ENCODE measurements at regions not wholly inside any gene's neighbourhood (a gene's known extent, or its start where the extent isn't known, plus 50 kb on each side); places are given as distances from the start of the nearest gene placed in this dataset.
"Not testable (repeated sequence)": the region's sequence is repeated elsewhere in the genome, so short reads cannot be mapped to it uniquely, and the experiment has no call there.

- DNase-seq (ENCODE audit: low read depth), result no peak
These were observed 528.5 kb upstream of the CDH5 start for GRCh38 chr16:65838001-65838400.

DNA sequence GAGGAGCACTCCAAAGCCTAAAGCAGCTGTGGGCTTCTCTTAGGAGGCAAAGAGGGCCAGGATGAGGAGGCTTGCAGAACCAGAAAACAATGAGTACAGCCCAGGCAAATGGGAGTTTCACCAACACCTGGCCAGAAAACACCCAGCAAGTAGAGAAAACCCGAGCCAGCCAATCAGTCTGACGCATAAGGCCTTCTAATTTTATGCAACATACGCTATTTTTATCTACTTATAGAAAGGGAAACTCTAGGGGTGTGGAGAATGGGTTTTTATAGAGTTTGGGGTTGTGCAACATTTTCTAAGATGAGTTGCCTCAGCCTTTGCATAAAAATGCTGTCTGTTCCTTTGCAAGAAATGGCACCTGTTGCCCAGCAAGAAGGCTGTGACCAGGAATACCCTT lies 529.0 kb upstream of the CDH5 start:
- no peak for DNase-seq (ENCODE audit: low read depth)

DNA sequence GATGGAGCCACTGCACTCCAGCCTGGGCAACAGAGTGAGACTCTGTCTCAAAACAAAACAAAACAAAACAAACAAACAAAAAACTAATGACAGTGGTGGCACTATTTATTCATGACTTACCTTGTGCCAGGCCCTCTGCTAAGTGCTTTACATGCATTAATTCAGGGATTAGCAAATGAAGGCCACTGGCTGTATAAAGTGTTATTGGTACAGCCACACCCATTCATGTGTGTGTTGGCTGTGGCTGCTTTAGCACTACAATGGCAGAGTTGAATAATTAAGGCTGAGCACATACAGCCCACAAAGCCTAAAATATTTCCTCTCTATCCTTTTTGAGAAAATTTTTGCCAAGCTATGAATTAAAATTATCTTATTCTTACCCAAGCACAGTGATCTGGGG lies 531.8 kb upstream of the CDH5 start:
- no peak for DNase-seq (ENCODE audit: low read depth)

DNA sequence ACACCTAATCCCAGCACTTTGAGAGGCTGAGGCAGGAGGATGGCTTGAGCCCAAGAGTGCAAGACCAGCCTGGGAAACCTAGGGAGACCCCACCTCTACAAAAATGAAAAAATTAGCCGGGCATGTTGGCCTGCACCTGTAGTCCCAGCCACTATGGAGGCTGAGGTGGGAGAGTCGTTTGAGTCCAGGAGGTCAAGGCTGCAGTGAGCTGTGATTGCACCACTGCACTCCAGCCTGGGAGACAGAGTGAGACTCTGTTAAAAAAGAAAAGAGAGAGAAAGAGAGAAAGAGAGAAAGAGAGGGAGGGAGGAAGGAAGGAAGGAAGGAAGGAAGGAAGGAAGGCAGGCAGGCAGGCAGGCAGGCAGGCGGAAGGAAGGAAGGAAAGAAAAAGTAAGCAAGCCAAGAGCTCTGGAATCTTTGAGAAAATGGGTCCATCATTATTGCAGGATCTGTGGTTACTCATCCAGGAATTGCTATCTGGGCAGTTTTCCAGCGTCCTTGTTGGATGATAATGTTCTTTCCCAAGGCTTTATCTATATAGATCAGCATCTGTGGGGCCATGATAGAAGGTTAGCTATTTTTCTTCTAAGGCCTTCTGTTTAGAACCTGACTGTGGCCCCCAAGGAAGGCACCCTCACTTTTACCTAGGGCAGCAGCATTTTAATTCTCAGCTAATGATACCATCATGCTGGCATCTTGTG lies 533.2 kb upstream of the CDH5 start:
- DNase-seq (ENCODE audit: low read depth), result peak; percentile 78

GRCh38 chr16:65832679-65833078 lies 533.8 kb upstream of the CDH5 start:
- DNase-seq (ENCODE audit: low read depth), result no peak

DNA sequence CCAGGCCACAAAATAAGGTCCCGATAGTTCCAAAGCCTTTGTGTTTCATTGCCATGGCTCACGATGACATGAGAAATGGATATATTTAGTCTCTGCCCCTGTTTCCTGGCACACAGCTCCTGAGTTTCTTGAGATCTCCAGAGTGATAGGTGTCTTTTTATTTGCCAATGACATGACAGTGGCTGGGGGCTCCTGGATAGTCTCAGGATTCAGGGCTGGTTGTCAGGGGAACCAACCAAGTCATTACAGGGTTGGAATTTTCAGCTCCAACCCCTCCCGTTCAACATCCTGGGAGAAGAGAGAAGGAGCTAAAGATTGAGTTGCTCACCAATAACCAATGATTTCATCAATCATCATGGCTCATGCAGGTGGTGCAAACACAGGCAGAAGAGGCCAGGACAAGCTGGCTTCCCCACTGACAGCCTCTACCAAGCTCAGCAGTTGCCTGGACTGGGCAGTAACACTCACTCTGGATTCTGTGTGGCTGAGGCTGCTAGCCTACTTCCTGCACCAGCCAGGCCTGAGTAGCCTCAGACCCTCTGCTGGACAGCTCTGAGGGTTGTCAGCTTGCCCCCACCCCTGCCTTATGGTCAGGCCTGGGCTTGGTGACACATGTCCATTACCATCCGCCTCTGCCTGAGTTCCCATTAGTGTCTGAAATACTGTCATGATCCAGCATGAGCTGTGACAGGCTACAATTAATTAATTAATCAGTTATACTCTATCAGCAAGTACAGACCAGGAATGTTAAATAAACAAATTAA lies 534.4 kb upstream of the CDH5 start:
- no peak for DNase-seq (ENCODE audit: low read depth)

DNA sequence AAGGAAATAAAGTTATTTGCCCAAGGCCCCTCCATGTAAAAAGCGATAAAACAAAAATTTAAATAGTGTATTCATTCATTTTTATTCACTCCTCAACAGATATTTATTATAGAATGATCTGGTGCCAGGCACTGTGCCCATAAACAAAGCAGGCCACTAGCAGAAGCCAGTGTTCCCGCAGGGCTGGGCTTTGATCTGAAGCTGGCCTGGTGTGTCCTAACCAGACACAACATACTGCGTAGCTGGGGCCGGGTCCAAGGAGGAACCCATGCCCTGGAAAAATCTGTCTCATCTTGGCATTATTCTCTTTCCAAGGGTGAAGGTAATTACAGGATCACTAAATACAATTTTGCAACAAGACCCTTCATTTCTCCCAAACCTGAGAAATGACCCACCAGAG lies 537.4 kb upstream of the CDH5 start:
- no peak for DNase-seq (ENCODE audit: low read depth)

- no peak for DNase-seq (ENCODE audit: low read depth)
These were observed 538.2 kb upstream of the CDH5 start for GRCh38 chr16:65828296-65828695.

DNA sequence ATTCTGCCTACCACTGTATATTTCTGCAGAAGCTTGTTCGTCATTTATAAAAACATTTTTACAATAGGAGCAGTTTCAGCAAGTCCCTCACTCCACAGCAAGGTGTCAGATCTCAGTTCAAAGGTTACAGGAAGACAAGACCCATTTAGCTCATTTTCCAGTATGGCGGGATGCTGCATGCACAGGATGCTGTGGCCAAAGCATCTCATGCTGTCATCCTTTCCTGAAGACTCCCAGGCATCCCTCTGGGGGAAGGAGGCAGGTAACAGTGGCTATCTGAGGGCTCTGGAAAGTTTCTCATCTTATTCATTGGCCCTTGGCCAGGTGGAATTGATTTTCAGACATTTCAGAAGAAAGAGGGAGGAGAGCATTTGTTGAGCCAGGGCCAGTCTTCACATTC lies 539.3 kb upstream of the CDH5 start:
- no peak for DNase-seq (ENCODE audit: low read depth)

GRCh38 chr16:65825191-65825856 lies 541.2 kb upstream of the CDH5 start:
- DNase-seq (ENCODE audit: low read depth), result no peak

DNA sequence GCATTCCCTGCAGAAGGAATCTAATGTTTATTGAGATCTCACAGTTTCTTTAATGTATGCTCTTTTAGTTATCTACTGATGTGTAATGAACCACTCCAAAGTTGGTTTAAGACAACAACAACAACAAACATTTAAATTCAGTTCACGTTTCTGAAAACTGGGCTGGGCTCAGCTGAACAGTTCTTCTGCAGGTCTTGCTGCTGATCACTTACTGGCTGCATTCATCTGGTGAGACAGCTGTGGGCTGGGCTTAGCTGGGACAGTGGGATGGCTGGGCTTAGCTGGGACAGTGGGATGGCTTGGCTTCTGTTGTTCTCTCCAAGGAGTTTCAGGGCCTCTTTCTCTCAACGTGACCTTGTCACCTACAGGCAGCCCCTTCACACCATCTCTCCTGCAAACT lies 544.3 kb upstream of the CDH5 start:
- no peak for DNase-seq (ENCODE audit: low read depth)

GRCh38 chr16:65819136-65819898 lies 547.2 kb upstream of the CDH5 start:
- no peak for DNase-seq (ENCODE audit: low read depth)

- no peak for DNase-seq (ENCODE audit: low read depth)
These were observed 548.7 kb upstream of the CDH5 start for GRCh38 chr16:65817799-65818198.

DNA sequence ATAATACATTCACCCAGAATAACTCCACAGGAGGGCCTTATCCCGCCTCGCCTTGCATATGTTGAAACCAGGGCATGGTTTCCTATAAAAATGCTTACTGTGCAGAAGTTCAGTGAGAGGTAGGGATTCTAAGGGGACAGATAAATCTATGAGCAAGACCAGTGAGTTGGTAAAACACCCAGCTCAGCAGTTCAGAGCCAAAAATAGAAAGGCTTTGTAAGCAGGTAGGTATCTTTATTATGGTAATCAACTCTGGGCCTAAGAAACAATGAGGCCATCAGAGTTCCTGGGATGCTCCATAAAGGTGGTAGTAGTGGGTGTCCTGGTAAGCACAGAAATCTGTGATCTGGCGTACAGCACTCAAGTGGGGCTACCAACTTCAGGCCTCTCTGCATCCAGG lies 549.4 kb upstream of the CDH5 start:
- no peak for DNase-seq (ENCODE audit: low read depth)

GRCh38 chr16:65816556-65816955 lies 549.9 kb upstream of the CDH5 start:
- no peak for DNase-seq (ENCODE audit: low read depth)

- DNase-seq (ENCODE audit: low read depth), result no peak
These were observed 550.8 kb upstream of the CDH5 start for GRCh38 chr16:65815707-65816106.

DNA sequence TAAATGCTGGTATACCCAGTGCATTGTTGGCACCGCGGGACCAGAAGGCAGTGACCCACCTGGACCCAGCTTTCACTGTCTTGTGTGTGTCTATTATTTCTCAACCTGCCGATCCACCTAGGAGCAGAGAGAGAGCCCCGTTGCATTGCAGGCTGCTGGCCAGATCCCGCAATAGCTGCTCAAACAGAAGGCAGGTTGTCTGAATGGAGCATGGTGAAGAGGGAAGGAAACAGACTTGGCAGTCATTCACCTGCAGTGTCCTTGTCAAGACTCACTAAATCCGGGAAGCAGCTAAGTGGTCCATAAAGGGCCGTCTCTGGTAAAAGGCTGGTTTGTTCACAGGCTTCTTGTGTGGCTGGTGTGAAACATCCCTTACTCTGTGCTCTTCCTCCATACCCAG lies 552.6 kb upstream of the CDH5 start:
- not testable (repeated sequence) for DNase-seq (ENCODE audit: low read depth)

- no peak for DNase-seq (ENCODE audit: low read depth)
These were observed 556.9 kb upstream of the CDH5 start for GRCh38 chr16:65809627-65810026.

DNA sequence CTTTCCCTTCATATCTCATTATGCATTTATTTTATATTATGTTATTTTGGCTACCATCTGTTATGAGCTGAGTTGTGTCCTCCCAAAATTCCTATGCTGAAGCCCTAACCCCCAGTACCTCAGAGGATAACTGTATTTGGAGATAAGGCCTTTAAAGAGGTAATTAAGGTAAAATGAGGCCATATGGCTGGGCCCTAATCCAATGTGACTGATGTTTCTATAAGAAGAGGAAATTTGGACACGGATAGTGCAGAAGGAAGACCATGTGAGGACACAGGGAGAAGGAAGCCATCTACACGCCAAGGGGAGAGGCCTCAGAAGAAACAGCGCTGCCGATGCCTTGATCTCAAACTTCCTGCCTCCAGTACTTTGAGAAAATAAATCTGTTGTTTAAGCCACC lies 557.7 kb upstream of the CDH5 start:
- DNase-seq (ENCODE audit: low read depth), result no peak

DNA sequence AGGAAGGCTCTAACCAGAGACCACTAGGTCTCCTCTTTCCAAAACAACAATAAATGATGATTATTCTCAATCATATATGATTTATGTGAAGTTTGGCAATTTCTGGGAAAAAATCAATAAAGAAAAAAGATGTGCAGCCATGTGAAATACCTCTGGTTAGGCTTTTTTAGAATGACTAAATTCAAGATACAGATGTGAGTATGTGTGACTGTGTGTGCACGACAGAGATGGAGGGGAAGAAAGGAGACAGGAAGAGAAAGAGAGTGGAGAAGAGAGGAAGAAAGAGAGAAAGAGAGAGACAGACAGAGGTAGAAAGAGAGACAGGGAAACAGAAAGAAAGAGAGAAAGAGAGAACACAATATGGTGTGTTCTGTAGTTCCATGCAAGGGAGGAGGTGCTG lies 558.6 kb upstream of the CDH5 start:
- DNase-seq (ENCODE audit: low read depth), result no peak

- DNase-seq (ENCODE audit: low read depth), result not testable (repeated sequence)
These were observed 560.8 kb upstream of the CDH5 start for GRCh38 chr16:65805704-65806103.

DNA sequence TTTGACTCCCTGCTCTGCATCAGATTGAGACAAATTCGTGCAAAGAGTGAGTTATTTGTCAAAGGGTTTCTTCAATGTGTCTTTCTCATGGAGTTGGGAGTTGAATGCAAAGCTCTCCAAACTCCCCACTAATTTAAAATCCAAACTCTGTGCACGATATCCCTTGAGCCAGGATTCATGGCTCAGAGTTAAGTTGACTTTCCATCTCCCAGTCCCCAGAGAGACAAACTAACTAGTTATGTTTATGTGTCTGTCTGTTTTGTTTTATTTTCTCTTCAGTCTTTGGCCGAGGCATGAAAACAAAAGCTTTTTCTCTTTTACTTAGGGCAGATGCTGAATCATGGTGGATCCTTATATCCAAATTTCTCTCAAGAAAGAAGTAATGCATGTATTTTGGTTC lies 570.0 kb upstream of the CDH5 start:
- no peak for DNase-seq (ENCODE audit: low read depth)

All from M059J (cell line).